Activated T-cell treated with anti-CD3 and anti-CD28 coated beads for 1 hour (primary cell): ENCODE measurements at regions not wholly inside any gene's neighbourhood (a gene's known extent, or its start where the extent isn't known, plus 50 kb on each side); places are given as distances from the start of the nearest gene placed in this dataset.

Source experiments
- DNase-seq: peaks from one replicate; pipeline ENCODE4 v3.0.0-alpha.2; 2020; ENCODE audit warnings: low read depth

DNA sequence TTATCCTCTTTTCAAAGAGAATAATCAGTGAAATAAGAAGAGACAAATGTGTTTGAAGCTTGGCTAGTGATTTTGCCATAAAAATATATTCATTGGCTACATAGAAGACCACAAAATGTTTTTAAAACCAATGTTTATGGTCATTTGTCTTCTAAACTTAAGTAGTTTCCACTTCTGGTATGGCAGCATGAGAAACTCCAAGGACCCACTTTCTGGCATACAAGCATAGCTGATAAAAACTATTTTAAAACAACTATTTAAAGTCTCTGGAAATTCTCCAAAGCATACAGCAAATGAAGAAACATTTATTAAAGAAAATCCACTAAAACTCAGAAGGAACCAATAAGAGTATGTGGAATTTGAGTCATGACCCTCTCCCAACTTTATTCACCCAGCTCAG lies 89.2 kb upstream of the TOMM7 start:
- DNase-seq, result no peak

DNA sequence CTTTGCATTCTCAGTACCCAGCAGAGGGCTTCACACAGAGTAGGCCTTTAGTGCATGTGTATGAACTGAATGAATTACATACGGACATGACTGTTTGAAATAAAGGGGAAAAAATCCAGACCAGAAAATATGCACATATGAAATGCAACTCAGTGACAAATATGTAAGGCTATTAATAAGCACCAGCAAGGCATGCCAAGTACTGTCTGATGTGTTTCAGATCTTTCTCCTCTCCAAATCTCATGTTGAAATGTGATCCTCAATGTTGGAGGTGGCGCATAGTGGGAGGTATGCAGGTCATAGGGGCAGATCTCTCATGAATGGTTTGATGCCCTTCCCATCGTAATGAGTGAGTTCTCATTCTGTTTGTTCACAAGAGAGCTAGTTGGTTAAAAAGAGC lies 87.3 kb upstream of the TOMM7 start:
- DNase-seq, result no peak

DNA sequence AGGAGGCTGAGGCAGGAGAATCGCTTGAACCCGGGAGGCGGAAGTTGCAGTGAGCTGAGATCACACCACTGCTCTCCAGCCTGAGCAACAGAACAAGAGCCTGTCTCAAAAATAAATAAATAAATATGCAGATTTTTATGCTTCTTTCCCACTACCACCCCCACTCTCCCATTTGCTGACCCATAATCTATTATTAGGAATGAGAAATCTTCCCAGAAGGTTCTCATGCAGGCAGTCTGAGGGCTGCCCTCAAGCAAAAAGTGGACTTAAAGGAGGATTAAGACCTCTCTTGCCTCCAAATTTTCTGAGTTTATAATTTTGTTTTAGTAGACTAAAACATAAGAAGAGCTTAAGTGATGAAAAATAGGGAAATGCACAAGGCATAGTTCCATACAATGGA lies 85.2 kb upstream of the TOMM7 start:
- DNase-seq, result no peak

DNA sequence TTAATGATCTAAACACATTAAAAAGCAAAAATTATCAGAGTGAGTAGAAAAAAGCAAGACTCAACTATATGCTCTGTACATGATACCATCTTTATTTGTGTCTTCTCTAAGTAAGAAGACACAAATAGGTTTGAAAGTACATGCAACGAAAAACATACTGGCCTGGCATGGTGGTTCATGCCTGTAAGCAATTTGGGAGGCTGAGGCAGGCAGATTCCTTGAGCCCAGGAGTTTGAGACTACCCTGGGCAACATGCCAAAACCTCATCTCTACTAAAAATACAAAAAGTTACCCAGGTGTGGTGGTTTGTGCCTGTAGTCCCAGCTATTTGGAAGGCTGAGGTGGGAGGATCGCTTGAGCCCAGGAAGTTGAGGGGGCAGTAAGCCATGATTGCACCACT lies 78.1 kb upstream of the TOMM7 start:
- no peak for DNase-seq

DNA sequence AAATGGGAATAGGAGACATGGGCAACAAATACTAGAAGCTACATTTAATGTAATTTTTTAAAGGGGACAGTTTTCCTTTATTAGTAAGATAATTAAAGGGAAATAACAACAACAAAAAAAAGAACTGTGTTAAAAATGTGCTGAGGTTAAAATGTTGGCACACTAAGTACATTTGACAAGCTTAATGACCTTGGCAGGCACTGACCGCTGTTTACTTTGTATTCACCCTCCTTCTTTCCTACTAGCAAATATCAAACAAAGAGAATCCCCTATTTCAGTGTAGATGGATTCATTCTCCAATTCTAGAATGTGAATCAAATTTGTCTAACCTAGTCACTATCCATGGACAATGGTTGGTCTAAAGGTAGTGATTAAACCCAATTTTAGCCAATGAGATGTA lies 77.5 kb upstream of the TOMM7 start:
- no peak for DNase-seq

DNA sequence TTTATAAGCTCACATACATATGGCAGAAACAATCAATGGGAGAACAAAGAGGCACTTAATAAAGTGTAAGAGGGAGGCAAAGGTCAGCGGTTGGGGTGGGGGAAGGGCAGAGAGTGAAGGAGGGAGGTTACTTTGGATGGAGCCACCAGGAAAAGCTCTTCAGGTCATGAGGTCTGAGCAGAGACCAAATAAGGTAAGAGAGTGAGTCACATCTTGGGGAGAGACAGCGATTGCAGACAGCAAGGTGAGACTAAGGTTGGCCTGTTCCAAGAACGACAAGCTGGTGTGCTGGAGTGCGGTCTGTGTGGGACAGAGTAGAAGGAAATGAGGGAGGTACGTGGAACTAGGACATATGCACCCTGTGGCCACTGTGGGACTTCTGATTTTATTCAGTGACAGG lies 74.3 kb upstream of the TOMM7 start:
- DNase-seq, result no peak

DNA sequence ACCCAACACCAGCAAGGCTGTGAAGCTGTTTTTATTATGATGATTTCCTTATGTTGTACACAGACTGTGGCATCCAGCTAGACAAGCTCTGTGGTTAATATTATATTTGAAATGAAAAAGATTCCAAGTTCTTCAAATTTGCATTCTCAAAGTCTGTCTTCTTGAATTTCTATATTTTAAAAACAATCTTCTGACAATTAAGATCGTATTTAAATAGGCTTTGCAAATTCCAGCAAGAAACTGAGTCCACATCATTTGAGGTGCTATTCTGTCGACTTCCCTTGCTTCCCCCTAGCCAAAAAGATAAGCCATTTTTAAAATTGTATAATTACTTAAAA lies 73.1 kb upstream of the TOMM7 start:
- DNase-seq, result no peak

DNA sequence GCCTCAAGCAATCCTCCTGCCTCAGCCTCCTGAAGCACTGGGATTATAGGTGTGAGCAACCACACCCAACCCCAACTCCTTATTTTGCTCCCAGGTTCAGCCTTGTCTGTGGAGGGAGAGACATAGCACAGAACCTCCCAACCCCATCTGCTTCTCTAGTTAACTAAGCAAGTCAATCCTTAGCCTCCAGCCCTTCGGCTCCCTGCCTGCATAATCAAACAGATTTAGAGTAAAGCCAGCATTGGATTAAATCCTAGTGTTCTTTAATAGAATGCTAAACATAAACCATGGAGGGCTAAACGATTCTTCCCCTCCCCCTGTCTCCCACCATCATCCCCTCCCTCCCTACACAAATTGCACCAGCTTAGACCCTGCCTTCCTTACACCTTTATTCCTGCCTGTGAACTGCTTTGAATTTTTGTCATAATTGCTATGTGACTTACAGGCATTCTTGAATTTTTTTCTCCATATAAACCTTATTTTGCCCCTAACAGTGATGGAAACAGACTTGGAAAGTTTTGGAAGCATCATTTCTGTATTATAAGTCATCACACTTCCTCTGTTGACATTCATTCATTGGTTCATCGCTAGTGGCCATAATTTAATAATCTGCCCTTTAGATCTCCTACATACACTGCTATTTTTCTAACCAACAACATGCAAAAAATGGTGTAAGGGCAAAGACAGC lies 72.6 kb upstream of the TOMM7 start:
- no peak for DNase-seq

DNA sequence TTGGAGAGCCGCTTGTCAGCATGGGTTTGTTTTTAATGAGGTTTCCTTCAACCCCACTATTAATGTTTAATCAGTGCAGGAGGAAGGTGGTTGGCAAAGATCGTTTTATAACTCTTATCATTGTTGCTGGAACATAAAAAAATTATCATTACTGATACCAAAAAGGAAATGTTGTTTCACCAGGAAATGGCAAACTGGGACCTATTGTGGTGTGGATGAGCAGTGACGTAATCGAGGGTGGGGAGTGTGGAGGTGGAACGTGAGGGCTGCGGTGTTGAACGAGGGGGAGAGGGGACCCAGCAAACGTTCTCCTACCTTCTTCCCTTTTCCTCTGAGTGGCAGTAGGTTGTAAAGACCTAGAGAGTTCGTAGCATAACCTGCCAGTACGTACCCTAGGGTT lies 71.9 kb upstream of the TOMM7 start:
- DNase-seq, result no peak

DNA sequence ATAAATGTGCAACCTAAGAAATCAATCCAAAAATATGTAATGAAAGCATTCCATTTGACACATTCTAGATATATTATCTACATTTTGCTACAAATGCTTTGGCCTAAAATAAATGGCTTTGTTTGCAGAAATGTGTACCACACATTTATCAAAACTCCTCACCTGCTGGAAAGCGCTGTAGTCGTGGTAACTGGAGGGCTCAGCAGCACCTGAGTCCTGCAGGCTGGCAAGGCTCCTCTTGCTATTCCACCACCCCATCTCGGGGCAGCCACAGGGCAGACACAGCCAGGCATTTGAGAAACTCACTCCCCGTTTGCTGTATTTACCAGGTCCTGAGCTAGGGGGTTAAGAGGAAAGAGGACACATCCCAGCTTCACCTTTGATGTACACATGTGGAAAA lies 68.1 kb upstream of the TOMM7 start:
- DNase-seq, result no peak

DNA sequence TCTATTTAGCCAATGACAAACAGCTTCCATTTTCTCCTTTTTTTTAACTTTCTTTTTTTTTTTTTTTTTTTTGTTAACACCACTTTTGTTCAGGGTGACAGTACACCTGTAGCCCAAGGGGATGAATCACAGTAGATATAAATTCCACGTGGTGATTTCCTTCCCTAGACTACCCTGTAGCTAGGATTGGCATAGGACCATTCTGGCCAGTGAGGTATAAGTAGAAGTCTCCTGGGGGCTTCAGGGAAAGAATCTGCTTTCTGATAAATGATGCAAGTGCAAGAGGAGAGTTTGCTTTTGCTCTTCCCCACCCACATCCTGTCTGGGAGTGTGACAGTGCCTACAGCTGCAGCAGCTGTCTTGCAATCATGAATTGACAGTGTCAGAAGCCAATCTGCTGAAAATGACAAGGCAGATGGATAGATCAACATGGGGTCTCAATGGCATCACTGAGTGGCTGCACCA lies 63.2 kb upstream of the TOMM7 start:
- DNase-seq, result peak; percentile 4

DNA sequence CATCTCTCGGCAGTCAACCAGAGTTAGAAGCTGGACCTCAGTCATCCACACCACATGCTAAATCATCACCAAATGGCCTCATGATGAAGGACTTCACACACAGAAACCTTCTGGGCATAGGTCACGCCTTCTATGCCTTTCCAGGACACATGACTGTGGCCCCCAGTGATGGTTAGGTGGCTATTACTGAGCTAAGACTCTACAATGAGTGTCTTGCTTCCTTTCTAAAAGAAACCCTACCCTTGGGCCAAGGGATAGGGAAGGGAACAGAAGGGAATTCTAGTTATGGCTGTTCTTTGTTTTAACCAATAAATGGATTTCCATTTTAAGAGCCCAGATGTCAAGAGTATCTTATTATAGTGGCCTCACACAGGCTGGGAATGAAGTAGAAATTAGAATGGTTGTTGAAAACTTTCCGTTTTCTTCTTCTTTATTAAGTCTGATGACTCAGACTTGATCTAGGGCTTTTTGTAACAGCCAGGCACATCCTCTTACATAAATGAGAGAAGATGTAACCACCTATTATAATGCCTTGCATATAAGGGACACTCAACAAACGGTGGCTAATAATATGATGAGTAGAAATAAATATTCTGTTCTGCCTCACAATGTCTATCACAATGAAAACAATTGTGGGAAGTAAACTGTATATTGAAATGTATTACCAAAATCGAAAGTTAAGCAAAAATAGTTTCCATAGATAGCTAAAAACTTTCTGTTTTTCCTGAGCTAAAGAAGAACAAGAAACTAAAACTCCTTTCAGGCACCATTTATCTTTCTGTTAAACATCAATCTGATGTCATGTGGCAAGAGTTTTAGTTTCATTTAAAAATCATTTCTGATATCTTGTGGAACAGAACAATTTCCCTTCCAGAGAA lies 62.5 kb upstream of the TOMM7 start:
- no peak for DNase-seq

DNA sequence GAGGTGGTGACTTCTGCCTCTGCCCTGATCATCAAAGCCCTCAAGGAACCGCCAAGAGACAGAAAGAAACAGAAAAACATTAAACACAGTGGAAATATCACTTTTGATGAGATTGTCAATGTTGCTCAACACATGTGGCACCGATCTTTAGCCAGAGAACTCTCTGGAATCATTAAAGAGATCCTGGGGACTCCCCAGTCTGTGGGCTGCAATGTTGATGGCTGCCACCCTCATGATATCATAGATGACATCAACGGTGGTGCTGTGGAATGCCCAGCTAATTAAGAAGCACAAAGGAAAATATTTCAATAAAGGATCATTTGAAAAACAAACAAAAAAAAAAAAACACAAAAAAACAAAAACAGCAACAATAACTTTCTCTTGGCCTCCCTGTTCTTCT lies 59.5 kb upstream of the TOMM7 start:
- DNase-seq, result no peak

DNA sequence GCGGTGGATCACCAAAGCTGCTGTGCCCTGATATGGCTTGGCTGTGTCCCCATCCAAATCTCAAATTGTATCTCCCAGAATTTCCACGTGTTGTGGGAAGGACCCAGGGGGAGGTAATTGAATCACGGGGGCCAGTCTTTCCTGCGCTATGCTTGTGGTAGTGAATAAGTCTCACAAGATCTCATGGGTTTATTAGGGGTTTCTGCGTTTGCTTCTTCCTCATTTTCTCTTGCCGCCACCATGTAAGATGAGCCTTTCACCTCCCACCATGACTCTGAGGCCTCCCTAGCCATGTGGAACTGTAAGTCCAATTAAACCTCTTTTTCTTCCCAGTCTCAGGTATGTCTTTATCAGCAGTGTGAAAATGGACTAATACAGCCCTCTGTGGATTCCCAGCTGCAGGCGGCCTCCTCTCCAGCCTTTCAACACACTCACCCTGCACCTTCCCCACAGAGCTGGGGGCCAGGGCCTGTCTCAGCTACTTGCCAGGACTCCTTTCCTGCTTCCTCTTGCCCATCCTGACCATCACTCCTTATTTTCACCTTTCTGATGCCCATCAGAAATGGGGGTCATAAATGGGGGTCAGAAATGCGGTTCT lies 57.2 kb upstream of the TOMM7 start:
- DNase-seq, result no peak

DNA sequence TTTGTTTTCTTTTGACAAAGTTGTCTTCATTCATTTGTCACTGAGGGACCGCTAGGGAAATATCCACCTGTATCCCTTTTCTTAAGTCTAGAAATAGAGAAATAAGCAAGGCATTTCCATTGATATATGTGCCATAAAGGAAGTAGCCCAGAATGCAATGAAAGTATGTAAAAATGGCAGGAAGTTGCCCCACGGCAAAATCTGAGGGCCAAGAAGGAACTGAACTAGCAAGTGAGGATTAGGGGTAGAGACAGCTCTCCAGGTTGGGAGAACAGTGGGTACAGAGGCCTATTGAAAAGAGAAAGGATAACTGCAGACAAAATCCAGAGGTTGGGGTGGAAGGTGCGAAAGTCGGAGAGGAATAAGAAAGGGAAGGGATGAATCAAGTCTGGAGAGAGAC lies 56.6 kb upstream of the TOMM7 start:
- DNase-seq, result no peak

DNA sequence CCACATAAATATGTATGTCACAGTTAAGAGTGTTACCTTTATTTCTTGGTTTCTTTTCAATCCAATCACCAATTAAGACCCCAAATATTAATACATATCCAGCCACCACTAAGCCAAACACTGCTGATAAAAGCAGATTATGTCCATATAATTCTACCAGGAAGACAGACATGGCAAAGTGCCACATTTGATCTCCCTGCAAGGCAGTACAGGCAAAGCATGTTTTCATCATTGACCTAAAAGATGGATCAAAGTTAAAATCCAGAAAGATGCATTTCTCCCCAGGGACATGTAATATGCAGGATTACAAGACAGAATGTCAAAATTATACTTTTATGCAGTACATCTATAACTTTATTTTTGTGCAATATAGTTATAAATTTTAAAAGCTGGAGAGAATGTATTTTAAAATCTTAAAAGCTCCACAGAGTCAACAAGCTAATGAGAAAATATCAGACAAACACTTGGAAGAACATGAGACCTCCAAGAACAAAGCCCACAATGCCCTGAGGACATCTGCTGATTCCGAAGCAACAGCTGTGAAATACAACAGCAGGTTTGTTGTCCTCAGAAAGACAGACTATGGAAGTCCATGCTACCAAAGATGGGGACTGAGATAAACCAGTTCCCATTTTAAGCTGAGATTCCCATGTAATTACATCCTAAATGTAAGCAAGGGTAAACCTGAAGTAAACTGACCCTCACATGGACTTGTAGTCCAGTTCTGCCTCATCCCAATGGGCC lies 54.5 kb upstream of the TOMM7 start:
- no peak for DNase-seq

DNA sequence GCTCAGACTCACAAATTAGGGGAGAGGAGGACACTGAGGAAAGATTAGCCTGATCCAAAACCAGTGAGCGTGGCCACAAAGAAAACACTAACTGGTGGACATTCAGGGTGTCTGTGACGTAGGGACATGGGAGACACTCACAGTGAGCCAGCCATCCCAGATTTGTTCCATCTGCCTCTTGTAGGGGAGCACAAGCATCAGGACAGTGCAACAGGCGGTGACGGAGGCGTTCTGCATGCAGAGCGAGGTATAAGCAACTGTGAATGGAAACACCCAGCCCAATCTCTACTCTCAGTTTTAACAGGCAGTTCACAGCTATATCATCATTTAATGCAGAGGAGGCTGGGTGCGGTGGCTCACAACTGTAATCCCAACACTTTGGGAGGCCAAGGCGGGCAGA lies 52.8 kb upstream of the TOMM7 start:
- DNase-seq, result no peak

DNA sequence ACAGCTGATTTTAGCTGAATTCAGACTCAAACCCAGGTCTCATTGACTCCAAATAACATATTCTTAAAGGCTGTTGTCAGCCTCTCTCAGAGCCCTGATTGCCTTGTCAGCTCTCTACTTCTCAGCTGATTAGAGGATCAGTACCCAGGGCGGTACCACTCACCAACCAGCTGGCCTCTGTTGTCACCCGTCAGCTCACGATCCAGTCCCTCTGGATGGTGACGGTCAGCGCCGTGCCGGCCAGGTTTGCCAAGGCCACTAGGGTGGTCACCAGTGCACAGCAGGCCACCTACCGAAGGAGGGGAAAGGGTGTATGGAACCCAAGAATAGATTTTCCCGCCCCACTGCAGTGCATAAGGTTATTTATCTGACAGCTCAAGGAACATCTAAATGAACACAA lies 52.3 kb upstream of the TOMM7 start:
- no peak for DNase-seq
